NCI-H2196 (cell line): ENCODE measurements at regions not wholly inside any gene's neighbourhood (a gene's known extent, or its start where the extent isn't known, plus 50 kb on each side); places are given as distances from the start of the nearest gene placed in this dataset.
"Not testable (repeated sequence)": the region's sequence is repeated elsewhere in the genome, so short reads cannot be mapped to it uniquely, and the experiment has no call there.

Experiments
- DNase-seq: peaks from one replicate; lab custom pipeline; 2025; ENCODE audit not compliant: unreplicated experiment; lab: John Stamatoyannopoulos, UW

DNA sequence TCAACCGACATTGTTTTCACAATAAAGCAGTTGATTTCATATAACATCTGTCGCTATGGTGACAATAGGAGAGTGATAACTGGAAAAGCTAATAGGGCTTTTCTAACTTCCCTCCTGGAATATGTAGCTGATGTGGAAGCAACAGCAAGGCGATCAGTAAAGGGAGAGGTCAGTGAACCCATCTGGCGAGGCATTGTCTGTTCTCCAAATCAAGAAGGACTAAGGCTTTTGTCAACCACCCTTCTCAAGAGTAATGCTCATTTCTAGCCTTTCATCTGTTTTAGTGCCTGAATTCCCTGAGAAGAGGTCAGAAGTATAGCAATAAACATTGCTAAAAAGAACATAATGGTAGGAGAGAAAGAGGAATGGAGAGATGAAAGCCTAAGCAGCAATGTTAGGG lies 201.3 kb downstream of the AKAP7 start:
- no peak for DNase-seq

DNA sequence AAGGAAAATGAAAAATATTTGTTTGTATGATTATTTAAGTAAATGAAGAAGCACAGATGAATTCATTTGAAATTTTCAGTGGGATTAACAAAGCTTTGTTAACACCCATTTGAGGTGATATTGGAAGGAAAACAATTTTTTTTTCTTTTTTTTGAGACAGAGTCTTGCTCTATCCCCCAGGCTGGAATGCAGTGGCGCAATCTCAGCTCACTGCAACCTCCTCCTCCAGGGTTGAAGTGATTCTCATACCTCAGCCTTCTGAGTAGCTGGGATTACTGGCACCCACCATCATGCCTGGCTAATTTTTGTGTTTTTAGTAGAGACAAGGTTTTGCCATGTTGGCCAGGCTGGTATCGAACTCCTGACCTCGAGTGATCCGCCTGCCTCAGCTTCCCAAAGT lies 211.6 kb downstream of the AKAP7 start:
- DNase-seq: not testable (repeated sequence)

DNA sequence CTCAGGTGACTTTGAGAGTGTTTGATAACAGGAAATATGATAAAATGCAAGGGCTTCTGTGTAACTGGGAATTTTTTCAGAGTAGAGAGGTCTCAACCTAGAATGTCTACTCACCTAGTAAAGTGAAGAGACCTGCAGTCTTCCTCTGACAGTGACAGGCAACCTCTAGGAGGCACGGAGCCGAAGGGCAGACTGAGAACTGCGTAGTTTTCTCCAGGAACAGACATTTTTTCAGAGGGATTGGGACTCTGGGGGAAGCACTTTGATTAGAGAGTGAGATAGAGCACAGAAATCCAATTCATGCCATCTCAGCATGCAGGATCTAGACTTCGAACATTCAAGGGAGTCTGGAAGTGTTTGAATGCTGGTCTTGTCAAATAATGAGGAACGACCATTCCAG lies 213.3 kb downstream of the AKAP7 start:
- DNase-seq: no peak

DNA sequence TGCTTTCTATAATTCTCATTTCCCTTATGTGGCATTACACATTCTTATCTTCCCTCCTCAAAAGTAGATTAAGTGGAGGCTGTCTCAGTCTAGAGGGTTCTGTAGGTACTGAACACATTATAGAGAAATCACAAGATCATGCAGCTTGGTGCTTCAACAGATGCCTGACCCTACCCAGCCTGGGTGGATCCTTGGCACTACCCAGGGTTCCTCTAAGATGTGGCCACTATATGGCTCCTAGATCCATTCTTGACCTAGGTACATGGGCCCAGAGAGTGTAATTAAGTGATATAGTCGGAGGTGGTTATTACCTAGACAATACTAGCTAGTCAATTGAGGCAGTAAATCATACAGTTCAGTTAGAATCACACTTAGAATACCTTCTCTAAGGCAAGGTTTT lies 213.9 kb downstream of the AKAP7 start:
- no peak for DNase-seq

DNA sequence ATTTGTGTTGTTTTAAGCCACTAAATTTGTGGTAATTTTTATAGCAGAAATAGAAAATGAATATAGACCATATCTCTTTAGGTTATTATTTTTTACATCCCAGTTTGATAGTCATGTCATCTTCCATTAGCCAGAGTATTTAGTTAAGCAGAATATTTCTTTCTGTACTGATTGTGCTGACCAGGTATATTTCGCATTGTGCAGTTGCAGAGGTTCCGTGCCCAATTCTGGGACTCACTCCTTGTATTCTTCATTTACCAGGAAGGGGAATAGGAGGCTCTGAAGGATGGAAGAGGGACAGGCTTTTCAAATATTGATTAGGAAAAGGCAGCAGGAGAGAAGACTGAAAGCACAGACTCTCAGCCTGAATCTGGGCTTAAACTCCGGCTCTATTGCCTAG lies 217.8 kb downstream of the AKAP7 start:
- DNase-seq: no peak

DNA sequence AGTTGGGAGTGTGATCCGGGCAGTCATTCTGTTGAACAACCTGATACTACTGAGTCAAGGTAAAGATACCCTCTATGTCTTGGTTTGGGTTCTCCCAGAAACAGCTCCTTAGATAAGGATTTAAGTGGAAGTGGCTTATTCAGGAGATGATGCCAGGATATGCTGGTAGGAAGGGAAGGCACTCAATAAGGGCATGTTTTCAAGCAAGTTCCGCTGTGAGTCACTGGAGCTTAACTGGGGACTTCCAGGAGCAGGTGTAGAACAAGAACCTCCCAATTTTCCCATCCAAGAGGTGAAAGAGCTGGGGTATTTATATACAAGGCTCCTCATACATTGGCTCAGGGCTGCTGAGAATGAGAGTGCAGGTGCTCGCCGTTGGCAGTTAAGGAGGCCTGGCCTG lies 218.6 kb downstream of the AKAP7 start:
- no peak for DNase-seq

DNA sequence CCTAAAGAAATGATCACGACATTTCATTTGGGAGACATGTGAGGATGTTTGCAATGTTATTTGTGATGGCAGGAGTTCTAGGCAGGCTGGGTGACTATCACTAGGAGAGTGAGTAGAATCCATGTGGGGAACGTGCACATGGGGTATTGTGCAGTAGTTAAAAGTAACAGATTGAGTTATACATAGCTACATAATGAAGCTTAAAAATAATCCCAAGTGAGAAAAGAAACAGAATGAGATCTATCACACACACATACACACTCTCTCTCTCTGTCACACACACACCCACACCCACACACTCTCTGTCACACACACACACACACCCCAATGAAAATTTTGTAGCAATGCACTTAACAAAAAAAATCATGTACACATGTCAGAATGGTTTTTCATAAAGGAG lies 218.7 kb upstream of the ARG1 start:
- no peak for DNase-seq

DNA sequence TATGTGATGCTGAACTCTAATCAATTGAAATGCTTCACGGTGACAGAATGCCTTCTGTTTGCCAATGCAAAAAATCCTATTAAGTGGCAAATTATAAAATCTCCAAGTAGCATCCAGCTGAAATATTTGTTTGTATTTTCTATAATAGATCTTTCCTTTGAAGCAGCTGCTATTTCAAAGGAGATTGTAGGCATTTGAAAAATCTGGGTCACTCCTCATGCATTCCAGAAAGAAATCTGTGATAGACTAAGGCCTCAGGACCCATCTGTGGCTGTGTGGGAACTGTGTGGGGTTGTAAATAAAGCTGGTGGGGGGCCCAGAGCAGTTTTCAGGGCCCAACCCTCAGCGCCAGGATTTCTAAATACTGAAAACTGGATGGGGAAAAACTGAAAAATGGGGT lies 216.9 kb upstream of the ARG1 start:
- no peak for DNase-seq

DNA sequence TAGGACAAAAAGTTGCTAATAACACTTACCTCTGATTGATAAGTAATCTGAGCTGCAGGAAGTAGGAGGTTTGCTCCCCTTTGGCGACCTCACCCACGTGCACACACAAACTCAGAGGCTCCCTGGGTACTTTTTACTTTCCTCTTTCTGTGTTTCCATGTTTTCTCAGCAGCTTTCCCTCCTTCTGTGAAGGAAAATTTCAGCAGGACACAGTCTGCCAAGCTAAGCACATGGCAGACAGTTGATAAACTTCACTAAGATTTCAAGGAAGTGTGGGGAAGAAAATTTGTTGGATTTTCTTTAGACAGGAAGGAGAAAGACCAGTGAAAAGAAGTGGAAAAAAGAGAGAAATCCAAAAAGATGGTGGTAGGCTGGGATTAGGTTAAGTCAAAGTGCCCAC lies 215.5 kb upstream of the ARG1 start:
- DNase-seq: no peak

DNA sequence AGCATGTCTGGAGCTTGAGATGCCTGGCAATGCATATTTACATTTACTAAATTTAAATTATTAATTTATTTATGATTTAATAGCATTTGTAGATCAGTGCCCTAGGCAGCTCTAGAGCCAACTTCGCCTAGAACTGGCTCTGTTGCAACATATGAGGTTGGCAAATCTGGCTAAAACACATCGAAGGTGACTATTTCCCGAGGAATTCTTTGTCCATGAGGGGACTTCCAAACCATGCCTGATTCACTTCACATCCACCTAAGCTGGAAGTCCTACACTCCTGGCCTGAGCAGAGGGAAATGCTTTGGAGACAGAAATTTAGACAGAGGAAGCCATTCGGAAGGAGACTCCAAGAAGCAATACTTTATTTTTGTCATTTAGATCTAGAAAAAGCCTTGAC lies 211.0 kb upstream of the ARG1 start:
- no peak for DNase-seq

DNA sequence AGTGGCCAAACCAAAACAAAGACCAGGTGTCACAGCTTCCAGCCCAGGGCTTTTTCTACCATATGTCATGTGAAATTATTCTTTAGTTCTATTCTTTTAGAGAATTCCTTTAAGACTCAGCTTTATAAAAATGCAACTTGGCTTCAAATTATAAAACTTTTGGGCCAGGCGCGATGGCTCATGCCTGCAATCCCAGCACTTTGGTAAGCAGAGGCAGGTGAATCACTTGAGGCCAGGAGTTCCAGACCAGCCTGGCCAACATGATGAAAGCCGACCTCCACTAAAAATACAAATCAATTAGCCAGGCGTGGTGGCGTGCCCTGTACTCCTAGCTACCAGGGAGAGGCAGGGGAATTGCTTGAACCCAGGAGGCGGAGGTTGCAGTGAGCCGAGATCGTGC lies 210.3 kb upstream of the ARG1 start:
- DNase-seq: no peak

DNA sequence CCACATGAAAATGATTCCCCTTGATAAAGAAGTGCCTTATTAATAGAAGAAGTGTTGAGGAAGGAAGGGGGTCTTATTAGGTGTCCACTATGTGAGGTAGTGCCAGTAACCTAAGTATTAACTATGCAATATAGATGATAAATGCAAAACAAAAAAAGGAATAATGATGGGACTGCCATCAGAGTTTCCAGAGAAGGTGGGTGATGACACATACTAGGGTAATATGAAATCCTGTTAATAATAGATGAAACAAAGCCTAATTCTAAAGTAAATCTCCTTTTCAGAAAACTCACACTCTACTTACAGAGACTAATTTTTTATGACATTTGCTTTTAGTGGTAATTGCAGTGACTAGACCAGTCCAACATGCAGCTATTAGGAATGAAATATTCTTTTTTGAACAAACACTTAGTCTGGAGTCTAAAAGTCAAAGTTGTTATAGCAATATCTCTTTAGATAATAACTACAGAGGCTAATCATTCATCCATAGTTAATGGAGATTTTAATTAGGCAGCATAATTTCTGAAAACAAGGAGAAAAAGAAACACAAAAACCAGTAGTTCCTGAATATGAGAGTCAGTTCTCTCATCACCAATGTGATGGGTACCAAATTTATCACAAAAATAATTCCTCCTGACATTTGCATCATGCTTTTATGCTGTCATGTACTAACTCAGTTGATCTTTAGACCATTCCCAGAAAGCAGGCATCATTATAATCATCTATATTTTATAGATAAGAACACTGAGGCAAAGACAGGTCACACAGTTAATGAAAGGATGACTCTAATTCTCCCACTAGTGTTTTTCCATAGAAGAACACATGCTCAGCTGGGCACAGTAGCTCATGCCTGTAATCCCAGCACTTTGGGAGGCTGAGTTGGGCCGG lies 208.8 kb upstream of the ARG1 start:
- no peak for DNase-seq

DNA sequence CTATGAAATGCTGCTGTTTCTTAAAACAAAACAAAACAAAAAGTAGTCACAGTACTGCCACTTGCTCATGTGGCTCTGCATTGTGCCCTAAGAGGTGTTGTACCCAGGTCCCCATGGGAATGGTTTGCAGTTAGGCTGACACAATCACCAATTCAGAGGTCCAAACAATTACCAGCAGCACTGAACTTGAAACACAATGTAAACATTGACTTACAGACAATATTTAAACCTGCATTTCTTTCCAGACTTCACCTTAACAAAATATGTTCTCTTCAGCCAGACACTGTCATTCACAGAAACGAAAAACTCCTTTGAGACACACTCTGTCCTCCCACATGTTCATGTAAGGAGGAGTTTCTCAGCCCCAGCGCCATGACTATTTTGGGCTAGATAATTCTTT lies 206.8 kb upstream of the ARG1 start:
- DNase-seq: no peak

DNA sequence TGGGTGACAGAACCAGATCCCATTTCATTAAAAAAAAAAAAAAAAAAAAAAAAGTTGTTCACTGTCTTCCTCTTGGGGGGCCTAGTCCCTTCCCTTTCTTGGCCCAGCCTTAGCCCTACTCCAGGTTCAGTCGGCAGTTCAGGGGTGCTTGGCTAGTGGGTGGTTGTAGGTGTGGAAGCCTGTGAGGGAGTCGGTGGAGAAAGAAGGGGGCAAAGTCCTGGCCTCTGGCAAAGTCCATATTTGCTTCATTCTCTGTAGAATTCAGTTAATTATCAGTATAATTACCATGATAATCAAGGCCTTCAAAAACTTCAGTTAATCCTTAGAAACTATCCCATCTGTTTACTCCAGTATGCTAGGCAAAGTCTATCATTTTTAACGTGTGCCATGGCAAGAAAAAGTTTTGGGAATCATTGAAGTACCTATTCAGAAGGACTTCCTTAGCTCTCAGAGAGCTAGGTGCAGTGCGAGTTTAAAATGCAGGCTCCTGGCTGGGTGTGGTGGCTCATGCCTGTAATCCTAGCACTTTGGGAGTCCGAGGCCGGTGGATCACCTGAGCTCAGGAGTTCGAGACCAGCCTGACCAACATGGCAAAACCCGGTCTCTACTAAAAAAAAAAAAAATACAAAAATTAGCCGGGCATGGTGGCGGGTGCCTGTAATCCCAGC lies 205.7 kb upstream of the ARG1 start:
- no peak for DNase-seq

DNA sequence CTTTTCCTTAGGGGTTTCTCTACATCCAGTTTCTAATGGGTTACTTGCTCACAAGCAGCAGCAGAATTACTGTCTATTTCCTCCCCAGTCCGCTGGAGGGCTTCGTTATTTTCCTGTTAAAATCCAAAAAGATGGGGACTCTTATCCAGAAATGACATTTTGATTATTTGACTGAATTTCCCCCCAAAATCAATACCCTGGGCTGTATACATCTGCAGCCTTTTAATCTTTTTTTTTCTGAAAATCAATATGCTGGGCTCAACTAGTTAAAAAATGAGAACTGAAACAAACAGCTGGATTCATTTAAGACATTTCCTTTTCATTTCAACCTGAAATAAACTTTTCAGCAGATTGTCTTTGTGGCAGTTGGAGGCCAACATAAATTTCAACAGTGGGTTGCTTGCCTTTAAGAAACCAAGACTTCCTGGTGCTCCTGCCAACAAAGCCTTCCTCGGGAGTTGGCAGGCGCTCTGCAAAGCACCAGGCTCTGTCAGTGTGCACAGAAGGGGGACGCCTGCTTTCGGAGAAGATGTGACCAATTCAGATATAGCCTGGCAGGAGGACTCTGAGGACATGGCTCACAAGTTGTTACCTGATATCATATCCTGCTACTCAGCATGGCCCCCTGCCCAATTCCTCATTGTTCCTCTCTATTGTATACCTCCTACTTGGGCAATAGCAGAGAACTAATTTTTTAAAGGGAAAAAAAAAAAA lies 204.7 kb upstream of the ARG1 start:
- peak; percentile 40 for DNase-seq

DNA sequence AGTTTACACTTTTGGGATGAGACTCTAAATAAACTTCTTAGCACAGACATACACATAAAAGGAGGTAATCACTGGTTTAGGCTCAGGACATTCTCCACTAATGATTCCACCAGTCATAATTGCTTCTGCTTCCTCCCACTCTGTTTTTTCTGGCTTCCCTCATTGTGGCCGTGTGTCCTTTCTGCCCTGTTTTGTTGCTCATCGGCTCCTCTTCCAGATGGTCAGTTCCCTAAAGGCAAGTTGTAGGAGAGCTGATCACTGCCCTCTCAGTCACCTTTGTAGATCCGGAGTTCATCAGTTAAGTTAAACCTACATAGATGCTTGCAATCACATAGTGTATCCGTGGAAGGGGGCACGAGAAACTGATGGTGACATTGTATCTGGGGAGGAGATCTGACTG lies 200.5 kb upstream of the ARG1 start:
- no peak for DNase-seq

DNA sequence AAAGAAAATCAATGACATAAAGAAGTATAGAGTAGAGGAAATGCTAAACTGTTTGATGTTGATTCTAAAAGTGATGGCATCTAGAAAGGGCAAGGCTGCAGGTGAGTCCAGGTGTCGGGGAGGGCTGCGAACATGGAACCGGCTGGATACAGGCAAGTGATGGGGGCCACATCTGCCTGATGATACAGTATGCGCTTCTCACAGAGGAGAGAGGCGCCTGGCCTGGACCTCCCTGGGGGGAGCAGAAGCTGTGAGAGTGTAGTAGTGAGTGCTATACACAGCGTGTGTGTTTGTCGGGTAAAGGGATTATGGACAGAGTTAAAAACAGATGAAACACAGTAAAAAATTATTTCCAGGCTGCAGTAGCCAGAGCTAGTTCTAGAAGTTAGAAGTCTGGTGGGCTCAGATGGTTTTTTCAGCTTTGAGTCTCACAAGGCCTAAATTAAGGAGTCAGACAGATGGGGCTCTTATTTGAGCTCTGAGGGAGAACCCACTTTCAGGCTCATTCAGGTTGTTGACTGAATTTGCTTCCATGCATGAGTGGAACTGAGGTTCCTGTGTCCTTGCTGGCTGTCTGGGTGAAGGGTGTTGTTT lies 195.8 kb upstream of the ARG1 start:
- no peak for DNase-seq

DNA sequence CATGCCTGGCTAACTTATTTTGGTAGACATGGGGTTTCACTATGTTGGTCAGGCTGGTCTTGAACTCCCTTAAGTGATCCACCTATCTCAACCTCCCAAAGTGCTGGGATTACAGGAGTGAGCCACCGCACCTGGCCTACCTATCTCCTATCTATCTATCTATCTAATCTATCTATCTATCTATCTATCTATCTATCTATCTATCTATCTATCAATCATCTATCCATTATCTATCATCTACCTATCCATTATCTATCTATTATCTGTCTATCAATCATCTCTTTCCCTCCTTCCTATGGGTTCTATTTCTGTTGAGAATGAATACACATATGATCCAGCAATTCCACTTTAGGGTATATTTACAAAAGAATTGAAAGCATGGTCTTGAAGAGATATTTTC lies 194.2 kb upstream of the ARG1 start:
- no peak for DNase-seq

DNA sequence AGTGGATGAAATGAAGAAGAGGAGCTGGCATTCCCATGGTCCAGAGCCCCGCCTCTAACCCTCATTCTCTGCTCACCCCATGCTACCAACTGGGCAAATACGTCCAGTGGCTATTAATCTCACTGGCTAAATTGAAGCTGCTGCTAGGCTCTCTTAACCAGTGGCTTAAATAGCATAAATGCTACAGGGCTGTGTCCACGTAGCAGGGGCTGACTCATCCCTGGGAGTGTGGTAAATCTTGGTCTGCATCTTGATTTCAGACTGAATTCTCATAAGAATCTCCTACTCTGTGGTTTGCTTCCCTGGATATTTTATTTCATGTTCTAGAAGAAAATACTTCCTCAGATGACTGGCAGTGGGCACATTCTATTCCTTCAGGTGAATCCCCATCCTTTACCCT lies 193.1 kb upstream of the ARG1 start:
- no peak for DNase-seq

DNA sequence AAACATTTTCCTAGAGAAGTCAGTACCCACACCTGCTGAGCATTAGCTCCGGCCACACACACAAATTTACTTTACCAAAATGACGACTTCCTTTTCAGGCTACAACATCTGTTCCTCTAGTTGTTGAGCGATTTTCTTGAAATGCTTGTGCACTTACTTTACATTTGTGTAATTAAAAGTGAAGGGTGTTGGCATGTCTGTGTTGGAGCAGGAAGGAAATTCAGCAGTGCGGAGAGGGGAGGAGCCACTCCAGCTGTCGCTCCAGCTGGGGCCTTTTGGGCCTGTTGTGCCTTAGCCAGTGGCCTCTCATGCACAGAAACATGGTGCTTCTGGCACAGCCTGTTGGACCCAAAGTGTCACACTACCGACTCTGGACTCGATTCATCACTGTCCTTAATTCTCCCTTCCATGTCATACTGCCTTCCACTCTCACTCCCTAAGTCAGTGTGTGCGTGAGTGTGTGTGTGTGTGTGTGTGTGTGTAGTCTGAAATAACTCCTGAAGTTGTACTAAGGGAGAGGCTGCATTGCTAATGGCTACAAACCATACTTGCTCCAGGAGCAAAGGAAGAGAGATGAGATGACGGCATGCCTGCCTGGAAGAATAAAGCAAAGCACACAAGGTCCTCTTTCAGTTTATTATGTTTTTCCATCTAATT lies 191.8 kb upstream of the ARG1 start:
- no peak for DNase-seq

DNA sequence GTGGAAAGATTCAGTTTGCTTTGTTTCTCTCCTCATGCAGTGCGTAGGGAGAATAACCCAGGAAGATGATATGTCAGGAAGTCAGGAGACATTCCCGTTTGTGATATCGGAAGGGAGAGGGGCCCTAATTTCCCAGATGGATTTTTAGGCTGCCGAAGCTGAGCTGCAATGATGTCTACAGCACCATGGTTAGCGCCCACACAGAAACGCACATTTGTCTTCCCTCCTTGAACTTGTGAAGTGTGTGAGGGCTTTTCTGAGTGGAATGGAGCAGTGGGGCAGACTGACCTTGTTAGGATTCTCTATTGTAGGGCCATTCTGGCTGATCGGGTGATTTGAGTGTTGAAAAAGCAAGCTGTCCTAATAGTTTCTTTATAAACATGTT lies 191.3 kb upstream of the ARG1 start:
- DNase-seq: no peak
